Ishikawa (cell line): ENCODE measurements at regions not wholly inside any gene's neighbourhood (a gene's known extent, or its start where the extent isn't known, plus 50 kb on each side); places are given as distances from the start of the nearest gene placed in this dataset.

ENCODE experiments used
- CEBPB ChIP-seq: IDR thresholded peaks from 2 replicates; pipeline ENCODE4 v1.6.1; 2012
- EP300 ChIP-seq: IDR thresholded peaks from 2 replicates; pipeline ENCODE4 v1.6.1; 2012; ENCODE audit warnings: borderline replicate concordance
- NFIC ChIP-seq: IDR thresholded peaks from 2 replicates; pipeline ENCODE4 v1.6.1; 2012
- RAD21 ChIP-seq: IDR thresholded peaks from 2 replicates; pipeline ENCODE4 v1.6.1; 2012; ENCODE audit warnings: low read depth
- TAF1 ChIP-seq: IDR thresholded peaks from 2 replicates; pipeline ENCODE4 v1.6.1; 2012; ENCODE audit warnings: low read depth, mild to moderate bottlenecking
- YY1 ChIP-seq: IDR thresholded peaks from 2 replicates; pipeline ENCODE4 v1.6.1; 2012; ENCODE audit warnings: low read depth

- TF ChIP-seq YY1, result no peak
- no peak for TF ChIP-seq TAF1
- no peak for TF ChIP-seq RAD21
- no peak for TF ChIP-seq NFIC
- no peak for TF ChIP-seq CEBPB
- TF ChIP-seq EP300, result no peak
Measured at GRCh38 chr11:109147726-109148125, 274.3 kb upstream of the C11orf87 start.
